CD4-positive, alpha-beta T cell treated with Interleukin-1 beta for 1 hour (primary cell): ENCODE measurements at regions not wholly inside any gene's neighbourhood (a gene's known extent, or its start where the extent isn't known, plus 50 kb on each side); places are given as distances from the start of the nearest gene placed in this dataset.
A peak's percentile ranks its signal among the peaks of the same experiment; 100 is the strongest.

Experiments used
- DNase-seq, 2 donors: peaks; one replicate each; pipeline ENCODE4 v3.0.0-alpha.2; 2020 to 2022

DNA sequence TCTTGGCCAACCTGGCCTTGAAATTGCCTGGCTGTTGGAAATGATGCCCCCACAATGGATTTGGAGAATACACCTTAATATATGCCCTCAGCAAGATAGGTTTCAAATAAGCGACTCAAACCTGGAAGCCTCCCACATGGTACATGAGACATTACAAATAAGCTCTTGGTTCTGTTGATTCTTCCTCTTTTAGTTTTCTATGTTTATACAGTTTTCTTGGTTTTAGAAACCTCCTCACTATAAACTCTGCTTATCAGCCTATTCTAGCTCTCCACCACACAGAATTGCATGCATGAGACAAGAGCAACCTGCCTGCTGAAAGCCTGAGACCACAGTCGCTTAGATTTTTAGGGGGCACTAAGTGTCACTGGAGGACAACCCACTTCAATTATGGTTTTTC lies 108.8 kb upstream of the PREP start:
- no peak for DNase-seq

- no peak for DNase-seq
These were observed 107.9 kb upstream of the PREP start for GRCh38 chr6:105510746-105511145.

DNA sequence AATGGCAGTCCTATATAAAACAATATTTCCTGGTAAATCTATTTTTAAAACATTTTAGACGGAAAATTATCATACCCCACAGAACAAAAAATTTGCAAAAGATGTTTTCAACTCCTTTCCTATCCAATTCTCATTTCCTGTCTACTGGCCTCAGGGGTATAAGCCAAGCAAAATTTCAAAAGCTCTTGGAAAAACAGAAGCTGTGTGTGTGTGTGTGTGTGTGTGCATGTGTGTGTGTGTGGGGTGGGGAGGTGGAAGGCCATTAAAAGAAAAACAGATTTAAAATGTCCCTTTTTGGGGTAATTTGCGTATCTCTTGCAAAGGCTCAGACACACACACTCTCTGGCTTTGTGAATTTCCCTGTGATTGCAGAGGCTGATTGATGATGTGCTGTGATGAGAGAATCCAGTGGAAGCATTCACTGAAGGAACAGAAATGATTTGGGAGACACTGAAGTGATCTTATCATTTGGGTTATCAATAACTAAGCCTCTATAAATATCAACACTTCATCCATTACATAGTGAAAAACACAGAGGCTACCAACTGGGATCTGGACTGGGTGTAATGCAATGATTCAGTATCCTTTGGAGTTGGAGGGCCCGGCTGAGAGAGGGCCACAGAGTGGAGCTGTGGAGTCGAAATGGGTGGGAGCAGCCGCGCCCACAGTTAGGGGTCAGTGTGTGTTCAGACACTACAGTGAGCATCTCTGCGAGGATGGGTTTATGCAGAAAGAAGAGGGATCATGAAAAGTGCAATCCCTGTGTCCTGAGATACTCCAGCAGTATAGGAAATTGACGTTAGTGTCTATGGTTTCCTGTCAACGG lies 106.8 kb upstream of the PREP start:
- DNase-seq = no peak

DNA sequence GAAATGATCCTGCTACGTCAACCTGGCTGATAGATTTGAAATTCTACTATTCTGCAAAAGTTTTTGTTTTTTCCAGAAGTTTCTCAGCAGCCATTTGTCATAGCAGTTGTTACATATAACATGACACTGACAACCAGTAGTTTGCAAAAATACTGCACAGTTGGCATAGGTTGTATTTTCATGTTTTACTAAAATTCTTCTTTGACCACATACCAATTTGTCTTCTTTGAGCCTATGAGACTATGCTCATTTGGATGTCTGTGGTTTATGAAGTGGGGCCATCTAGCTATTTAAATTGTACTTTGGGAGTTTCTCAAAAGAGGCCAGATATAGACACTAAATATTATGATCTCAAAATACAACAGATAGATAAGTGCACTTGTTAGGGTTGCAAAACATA lies 104.9 kb upstream of the PREP start:
- DNase-seq = no peak

GRCh38 chr6:105504706-105505105 lies 101.8 kb upstream of the PREP start:
- DNase-seq = no peak

DNA sequence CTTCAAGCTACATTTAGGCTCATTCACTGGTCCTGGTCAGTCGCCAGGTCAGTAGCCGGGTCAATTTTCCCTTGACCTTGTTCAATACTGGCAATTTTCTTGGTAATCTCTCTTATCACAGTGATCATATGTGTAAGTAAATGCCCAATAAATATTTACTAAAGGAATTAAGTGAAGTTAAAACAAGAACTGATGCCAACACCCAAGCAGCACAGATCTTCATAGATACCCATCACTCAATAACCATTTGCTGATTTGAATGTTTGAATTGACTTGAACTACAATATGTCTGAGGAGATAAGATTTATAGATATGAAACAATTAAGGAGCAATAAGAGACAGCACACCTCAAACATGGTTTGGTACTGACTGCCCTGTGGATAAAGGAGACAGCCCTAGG lies 100.8 kb upstream of the PREP start:
- no peak for DNase-seq

GRCh38 chr6:105501826-105502344 lies 99.0 kb upstream of the PREP start:
- DNase-seq = no peak

GRCh38 chr6:105501246-105501645 lies 98.4 kb upstream of the PREP start:
- no peak for DNase-seq

- no peak for DNase-seq
These were observed 97.8 kb upstream of the PREP start for GRCh38 chr6:105500693-105501092.

GRCh38 chr6:105499931-105500330 lies 97.0 kb upstream of the PREP start:
- DNase-seq = no peak

DNA sequence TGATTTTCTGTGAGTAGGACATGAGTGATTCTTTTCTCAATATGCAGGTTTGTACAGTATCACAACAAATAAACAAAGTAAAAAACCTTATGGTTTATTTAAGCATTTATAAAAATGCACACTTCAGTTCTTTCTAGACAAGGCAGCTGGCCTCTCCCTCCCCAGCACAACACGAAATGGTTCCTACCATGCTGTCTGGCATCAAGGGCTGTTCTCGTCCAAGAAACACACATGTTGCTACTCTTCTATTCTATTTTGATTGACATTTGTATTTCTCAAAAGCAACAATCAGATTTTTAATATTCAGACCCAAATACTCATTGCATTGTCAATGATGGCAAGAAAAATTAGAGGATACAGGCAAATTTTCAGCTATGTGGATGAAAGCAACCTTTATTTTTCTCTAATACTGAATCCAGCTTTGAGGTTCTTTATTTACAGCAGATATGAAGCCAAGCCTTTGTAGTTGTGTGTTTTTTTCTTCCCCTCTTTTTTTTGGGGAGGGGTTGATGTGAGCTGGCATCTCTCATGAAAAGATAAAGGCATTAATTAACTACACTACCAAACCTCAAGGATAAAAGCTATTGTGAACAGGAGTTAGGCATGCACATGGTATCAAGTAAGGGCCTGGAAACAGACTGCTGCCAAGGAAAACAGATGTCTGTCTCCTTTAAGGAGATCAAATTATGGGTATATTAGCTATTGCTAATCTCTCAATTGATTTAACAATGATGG lies 96.4 kb upstream of the PREP start:
- DNase-seq = no peak

DNA sequence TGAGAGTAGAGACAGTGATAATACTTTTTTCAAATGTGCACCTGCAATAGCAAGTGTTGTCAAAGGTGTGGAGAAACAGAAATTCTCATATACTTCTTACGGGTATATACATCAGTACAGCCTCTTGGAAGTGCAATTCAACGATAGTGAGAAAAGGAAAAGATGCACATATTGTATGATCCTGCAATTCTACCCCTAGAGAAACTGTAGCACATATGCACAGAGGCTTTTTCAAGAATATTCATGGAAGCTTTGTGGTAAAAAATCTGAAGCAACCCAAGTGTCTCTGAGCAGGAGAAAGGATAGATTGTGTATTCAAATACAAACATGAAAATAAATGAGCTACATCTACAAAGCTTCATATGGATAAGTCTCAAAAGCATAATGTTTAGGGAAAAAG lies 94.7 kb upstream of the PREP start:
- no peak for DNase-seq

- no peak for DNase-seq
These were observed 92.6 kb upstream of the PREP start for GRCh38 chr6:105495515-105495914.

DNA sequence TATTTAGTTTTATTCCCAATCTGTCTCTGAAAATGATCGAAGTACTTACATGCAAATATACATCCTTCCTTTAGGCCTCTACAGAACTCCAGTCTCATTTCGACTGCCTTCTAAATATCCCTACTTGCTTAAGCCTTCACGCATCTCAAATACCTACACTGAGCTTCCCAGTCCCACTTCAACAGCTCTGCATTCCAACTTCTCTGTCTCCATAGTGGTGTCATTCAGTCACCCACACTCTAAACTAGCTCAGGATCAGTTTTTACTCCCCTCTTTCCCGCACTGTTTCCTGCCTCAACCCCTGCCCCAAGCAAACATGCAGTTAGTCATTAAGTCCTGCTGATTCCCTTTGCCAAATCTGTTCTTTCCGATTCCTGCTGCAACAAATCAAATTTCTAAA lies 91.8 kb upstream of the PREP start:
- no peak for DNase-seq

DNA sequence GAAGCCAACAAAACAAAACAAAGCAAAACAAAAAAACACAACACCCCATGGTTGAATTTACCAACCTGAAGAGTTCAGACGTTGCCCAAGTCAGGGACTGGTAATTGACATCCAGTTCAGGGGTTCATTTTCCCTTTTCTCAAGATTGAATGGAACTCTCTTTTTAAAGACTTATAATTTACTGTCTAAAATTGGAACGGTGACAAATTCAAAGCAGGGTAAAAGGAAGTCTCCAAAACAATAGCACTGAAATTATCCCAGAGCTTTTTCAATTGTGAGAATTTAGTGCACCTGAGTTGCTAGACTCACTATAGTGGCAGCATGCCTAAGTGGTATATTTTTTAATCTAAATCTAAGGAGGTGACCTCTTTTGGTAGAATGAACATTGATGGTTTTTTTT lies 90.9 kb upstream of the PREP start:
- DNase-seq = no peak

DNA sequence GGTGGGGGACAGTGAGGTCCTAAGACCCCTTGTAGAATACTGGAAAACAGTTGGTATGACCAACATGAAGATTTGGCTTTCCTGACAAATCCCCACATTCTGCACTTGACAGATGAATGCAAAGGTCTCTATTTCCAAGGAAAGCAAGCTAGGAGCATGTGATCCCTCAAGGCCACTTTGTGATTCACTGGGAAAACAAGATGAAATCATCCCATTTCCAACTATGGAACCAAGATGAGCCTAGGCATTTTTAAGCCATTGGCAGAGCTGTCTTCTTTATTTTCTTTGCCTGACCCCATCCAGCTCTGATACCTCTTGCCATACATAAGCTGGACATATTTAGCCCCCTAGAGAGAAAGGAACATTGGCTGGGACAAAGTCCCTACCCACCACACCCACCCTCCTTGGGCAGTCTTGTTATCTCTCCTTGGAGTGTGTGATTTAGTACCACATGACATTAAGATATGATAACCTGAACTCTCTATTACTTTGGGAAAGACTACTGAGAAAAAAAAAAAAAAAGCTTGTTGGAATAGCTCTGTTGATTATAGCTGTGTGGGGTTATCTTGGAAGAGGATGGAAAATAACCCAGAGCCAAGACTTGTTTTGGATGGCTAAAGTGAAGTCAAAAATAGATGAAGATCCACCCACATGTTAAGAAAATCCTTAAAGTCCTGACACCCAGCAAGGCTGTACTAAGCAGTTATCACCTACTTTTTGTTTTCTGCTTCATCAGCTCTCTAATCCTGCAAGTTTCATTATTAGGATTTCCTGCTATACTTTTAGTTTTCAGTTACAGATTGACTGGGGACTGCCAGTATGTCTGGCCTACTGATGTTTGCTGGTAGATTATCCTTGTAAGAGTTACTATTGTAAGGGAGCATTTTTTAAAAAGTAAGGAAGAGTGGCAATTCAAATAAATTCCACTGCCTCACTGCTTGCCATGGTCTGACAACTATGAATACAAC lies 90.1 kb upstream of the PREP start:
- no peak for DNase-seq

DNA sequence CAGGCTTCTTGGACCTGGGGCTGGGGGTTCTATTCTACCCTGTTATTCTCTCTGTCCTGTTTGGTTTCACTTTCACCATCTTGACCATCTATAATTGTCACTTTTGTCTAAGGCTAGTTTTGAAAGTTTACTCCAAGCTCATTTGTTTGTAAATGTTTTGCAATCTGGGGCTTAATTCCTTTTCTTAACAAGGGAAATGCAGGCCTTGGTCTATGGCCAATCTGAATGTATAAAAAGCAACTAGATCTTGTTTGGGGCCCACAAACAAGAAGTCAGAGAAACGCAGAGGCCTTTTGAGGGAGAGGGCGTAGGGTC lies 86.3 kb upstream of the PREP start:
- DNase-seq = no peak

GRCh38 chr6:105488516-105489215 lies 85.8 kb upstream of the PREP start:
- no peak for DNase-seq

DNA sequence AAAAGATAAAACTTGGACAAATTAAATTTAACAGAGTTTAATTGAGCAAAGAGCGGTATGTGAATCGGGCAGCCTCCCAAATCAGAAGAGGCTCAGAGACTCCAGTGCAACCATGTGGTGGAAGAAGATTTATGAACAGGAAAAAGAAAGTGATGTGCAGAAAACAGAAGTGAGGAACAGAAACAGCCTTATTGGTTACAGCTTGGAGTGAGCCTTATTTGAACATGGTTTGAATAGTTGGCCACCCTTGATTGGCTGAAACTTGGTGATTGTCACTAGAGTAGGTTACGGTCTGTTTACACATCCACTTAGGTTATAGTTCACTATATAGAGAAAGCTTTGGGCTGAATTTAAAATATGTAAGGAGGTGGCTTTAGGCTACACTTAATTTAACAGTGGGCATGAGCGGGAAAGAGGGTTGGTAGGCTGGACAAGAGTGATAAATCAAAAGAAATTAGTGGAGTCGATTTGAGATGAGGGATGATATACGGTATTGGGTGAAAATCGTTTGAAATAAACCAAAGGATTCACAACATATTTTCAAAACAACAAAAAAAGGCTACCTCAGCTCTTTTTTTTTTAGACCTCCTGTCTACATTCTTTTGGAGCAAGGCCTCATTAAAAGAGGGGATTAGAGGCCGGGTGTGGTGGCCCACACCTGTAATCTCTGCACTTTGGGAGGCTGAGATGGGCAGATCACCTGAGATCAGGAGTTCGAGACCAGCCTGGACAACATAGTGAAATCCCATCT lies 84.3 kb upstream of the PREP start:
- no peak for DNase-seq

DNA sequence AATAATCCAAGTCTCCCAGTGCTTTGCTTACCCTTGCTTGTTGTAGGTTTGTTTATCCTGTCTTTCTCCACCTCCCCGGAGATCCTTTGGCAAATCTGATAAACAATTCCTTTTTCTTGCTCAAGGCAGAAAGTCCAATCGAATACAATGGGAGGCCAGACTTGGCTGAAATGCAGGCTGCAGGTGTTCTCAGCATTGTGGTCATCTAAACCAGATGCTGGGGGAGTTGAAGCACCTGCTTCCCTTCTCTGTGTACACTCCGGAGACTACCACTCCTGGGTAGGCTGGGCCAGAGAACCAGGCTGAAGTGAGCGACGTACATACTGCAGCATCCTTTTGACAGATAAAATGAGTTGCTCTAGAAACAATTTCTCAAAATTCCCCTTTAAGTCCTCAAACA lies 82.6 kb upstream of the PREP start:
- DNase-seq = no peak

DNA sequence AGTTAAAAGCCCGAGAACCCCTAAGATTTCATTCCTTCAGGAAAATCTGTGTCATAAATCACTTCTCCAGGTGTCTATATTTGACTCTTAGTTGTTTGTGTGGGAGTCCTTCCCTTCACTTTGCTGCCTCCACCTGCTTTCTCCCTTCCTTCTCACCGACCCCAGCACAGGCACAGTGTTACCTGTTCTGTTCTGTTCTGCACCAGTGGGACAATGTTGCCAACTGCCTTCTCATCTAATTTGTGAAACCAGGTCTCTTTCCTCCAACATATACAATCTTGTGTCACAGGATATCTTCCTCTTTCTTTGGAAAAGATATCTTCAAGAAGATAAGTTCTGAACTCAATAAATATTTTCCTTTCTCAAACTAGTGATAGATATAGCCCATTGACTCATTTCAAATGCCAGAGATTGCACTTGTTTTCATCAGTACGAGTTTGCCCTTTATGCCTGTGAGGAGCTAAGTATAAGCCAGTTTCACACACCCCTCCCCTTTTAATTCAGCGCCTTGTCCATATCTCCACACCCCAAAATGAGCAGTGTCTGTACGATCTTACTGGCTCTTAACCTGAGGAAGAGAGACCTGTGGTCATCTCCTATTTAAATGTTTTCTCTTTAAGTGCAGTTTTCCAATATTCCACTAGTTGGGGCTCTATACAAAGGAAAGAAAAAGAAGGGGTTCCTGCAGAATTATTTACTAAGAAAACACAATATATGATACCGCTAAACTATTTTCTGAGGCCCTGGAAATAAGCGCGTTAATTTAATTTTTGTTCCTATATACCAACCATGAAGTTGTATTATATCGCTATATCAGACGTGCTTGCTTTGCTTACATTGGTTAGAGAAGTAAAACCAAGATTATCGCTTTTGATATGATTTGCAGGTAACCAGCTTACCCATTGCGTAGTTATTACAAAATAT lies 81.6 kb upstream of the PREP start:
- DNase-seq = peak in 1 of 2 donors; percentile 64
